Activated CD8-positive, alpha-beta T cell treated with anti-CD3 and anti-CD28 coated beads for 36 hours (primary cell): ENCODE measurements at regions not wholly inside any gene's neighbourhood (a gene's known extent, or its start where the extent isn't known, plus 50 kb on each side); places are given as distances from the start of the nearest gene placed in this dataset.

Source experiments
- ATAC-seq: fragments of 200-7000 bp; cut with Tn5 transposase; one replicate; pipeline ENCODE4 v1.10.0; 2021; ENCODE audit warnings: mild to moderate bottlenecking, moderate library complexity
- CTCF ChIA-PET: fragments of 350-600 bp; sonication (Branson Sonifier 250); formaldehyde crosslinking; loops from one replicate; lab custom pipeline; 2021; ENCODE audit warnings: antibody characterized with exemption; lab: Charles Lee
- POLR2A ChIA-PET: fragments of 350-600 bp; sonication (Branson Sonifier 250); formaldehyde crosslinking; loops from one replicate; lab custom pipeline; 2021; ENCODE audit warnings: antibody characterized with exemption; lab: Charles Lee
- DNase-seq: peaks from one replicate; pipeline ENCODE4 v3.0.0-alpha.2; 2020
- H3K27ac Mint-ChIP-seq: one replicate; pipeline ENCODE4 v1.8.0; 2021; ENCODE audit warnings: mild to moderate bottlenecking, mixed read lengths
- H3K27me3 Mint-ChIP-seq: one replicate; pipeline ENCODE4 v1.8.0; 2021; ENCODE audit warnings: mixed read lengths
- H3K36me3 Mint-ChIP-seq: one replicate; pipeline ENCODE4 v1.8.0; 2021; ENCODE audit warnings: low read depth, mixed read lengths
- H3K4me1 Mint-ChIP-seq: one replicate; pipeline ENCODE4 v1.8.0; 2021; ENCODE audit warnings: low read depth, mixed read lengths
- H3K4me3 Mint-ChIP-seq: one replicate; pipeline ENCODE4 v1.8.0; 2021; ENCODE audit warnings: mild to moderate bottlenecking, moderate library complexity, mixed read lengths
- H3K9me3 Mint-ChIP-seq: one replicate; pipeline ENCODE4 v1.8.0; 2021; ENCODE audit warnings: mixed read lengths
- intact Hi-C: fragments of 100-400 bp; cut with micrococcal nuclease; formaldehyde crosslinking; loops from one replicate; pipeline ENCODE4 v1.10.0; 2022
- TF ChIP-seq, protein P1 (sequence below): fragments of 200-600 bp; IDR thresholded peaks from one replicate; pipeline ENCODE4 v1.8.0; 2022; ENCODE audit warnings: antibody characterized with exemption, mild to moderate bottlenecking

DNA sequence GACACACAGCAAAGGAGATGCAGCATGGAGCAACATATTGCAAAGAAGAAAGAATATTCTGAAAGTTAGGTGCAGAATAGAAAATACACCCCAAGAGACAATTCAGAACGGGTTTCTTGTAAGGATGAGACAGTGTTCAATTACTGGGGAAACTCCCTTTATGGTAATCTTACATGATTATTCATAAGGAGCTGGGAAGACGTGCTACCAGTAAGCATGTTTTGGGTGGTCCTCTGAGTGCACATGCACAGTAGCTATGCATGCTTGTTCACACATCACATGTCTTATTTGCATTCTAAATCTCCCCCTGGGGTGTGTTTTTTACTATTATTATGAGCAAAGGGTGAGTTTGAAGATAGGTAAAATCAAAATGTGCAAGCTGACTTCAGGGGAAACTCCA is 1448.8 kb downstream of the TECRL start:
- intact Hi-C loops, result no loop called here
- H3K9me3 Mint-ChIP-seq, result peaks cover 3% of the 10 kb centered on the region
- CTCF ChIA-PET, result no interaction called here
- no peak for ATAC-seq
- H3K36me3 Mint-ChIP-seq, result no peaks in the 10 kb centered on the region
- DNase-seq, result no peak
- H3K27ac Mint-ChIP-seq, result no peak overlapping the region
- no peaks in the 10 kb centered on the region for H3K27me3 Mint-ChIP-seq
- TF ChIP-seq, protein P1, sequence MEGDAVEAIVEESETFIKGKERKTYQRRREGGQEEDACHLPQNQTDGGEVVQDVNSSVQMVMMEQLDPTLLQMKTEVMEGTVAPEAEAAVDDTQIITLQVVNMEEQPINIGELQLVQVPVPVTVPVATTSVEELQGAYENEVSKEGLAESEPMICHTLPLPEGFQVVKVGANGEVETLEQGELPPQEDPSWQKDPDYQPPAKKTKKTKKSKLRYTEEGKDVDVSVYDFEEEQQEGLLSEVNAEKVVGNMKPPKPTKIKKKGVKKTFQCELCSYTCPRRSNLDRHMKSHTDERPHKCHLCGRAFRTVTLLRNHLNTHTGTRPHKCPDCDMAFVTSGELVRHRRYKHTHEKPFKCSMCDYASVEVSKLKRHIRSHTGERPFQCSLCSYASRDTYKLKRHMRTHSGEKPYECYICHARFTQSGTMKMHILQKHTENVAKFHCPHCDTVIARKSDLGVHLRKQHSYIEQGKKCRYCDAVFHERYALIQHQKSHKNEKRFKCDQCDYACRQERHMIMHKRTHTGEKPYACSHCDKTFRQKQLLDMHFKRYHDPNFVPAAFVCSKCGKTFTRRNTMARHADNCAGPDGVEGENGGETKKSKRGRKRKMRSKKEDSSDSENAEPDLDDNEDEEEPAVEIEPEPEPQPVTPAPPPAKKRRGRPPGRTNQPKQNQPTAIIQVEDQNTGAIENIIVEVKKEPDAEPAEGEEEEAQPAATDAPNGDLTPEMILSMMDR, result no peak
- no peak overlapping the region for H3K4me3 Mint-ChIP-seq
- POLR2A ChIA-PET, result no interaction called here
- H3K4me1 Mint-ChIP-seq, result no peaks in the 10 kb centered on the region

DNA sequence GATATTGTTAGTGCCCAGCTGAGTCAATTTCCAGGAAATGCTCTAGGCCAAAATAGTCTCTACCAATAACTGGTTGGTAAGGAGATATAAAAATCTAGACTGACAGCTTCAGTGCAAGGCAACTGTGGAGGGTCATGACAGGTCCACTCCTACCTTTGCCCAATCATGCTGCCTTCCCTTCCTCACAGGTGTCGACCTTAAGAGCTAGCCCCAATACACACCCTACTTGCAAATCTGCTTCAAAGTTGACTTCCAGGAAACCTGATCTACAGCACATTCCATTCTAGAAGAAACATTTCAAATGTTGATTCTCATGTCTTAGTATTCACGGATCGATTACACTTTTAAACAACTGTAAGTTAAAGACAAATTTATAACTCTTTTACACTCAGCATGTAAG is 1455.5 kb downstream of the TECRL start:
- intact Hi-C loops, result no loop called here
- no peak for ATAC-seq

DNA sequence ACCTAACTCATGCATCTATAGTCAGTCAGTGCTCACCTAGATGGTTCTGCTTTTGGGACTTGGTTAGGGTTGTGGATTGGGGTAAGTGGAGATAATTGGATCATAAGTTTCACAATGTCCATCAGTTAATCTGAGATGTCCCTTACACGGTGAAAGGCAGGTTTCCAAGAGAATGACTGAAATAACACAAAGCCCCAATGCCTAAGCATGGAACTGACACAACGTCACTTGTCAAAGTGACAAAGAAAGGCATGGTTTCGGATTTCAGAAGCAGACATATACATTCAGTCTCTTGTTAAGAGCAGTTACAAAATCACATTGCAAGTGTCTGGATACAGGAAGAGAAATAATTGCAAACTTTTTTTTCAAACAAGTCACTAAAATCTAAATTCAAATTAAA is 1456.9 kb downstream of the TECRL start:
- no peak overlapping the region for H3K4me3 Mint-ChIP-seq
- H3K4me1 Mint-ChIP-seq, result no peaks in the 10 kb centered on the region

More for the DNA sequence above, 1455.5 kb downstream of the TECRL start:
- peaks cover 9% of the 10 kb centered on the region for H3K9me3 Mint-ChIP-seq
- no peaks in the 10 kb centered on the region for H3K27me3 Mint-ChIP-seq
- H3K36me3 Mint-ChIP-seq, result no peaks in the 10 kb centered on the region
- no peak for DNase-seq
- TF ChIP-seq, protein P1, result no peak
- H3K4me1 Mint-ChIP-seq, result no peaks in the 10 kb centered on the region
- ChIA-PET POLR2A (no interaction called here), CTCF (no interaction called here)
- no peak overlapping the region for H3K27ac Mint-ChIP-seq
- no peak overlapping the region for H3K4me3 Mint-ChIP-seq

DNA sequence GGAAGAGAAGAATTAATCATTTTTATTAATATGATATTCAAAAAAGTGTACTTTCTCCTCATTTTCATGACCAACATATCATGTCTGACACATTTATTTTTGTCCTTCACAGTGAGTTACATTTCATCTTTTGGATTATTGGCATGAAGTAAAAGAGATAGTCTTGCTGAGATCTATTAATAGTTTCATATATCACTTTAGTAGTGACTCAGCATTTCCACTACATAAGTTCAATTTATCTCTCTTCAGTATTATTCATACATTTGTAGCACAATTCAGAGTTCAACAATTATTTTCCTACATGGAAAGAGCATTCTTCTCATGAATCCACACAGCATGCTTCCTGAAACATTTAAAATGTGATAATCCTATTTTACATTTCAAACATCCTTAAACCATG is 1461.1 kb downstream of the TECRL start:
- TF ChIP-seq, protein P1, result no peak
- no peaks in the 10 kb centered on the region for H3K4me1 Mint-ChIP-seq
- CTCF ChIA-PET, result no interaction called here
- DNase-seq (no peak), ATAC-seq (no peak)
- no peaks in the 10 kb centered on the region for H3K36me3 Mint-ChIP-seq
- H3K9me3 Mint-ChIP-seq, result peaks cover 16% of the 10 kb centered on the region
- H3K4me3 Mint-ChIP-seq, result no peak overlapping the region
- intact Hi-C loops, result no loop called here
- H3K27me3 Mint-ChIP-seq, result no peaks in the 10 kb centered on the region
- no peak overlapping the region for H3K27ac Mint-ChIP-seq
- POLR2A ChIA-PET, result no interaction called here

More for the DNA sequence above, 1456.9 kb downstream of the TECRL start:
- H3K27me3 Mint-ChIP-seq, result no peaks in the 10 kb centered on the region
- TF ChIP-seq, protein P1, result no peak
- no peak overlapping the region for H3K27ac Mint-ChIP-seq
- H3K9me3 Mint-ChIP-seq, result peaks cover 9% of the 10 kb centered on the region
- ChIA-PET CTCF (no interaction called here), POLR2A (no interaction called here)
- DNase-seq (no peak), ATAC-seq (no peak)
- intact Hi-C loops, result no loop called here
- no peaks in the 10 kb centered on the region for H3K36me3 Mint-ChIP-seq

DNA sequence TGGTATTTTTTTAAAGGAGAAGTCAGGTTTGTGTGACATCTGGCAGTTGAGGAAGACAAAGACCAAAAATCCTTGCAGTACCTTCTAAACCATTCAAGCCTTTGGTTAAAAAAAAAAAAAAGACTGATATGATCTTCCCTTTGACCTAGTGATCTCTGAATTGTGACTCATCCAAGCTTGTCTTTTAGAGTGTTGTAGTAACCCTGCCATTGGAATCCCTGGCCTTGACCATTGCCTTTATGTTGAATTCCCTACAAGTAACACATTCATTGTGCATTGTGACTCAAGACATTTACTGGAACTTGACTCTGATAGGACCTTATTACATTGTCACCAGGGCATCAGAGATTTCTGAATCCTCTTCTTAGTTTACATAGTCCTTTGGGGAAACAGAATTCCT is 1469.0 kb downstream of the TECRL start:
- TF ChIP-seq, protein P1, result no peak
- CTCF ChIA-PET, result no interaction called here

More for the DNA sequence above, 1469.0 kb downstream of the TECRL start:
- POLR2A ChIA-PET, result no interaction called here
- Mint-ChIP-seq H3K36me3 (no peaks in the 10 kb centered on the region), H3K27ac (no peak overlapping the region), H3K4me1 (no peaks in the 10 kb centered on the region), H3K9me3 (peaks cover 23% of the 10 kb centered on the region), H3K4me3 (no peak overlapping the region), H3K27me3 (no peaks in the 10 kb centered on the region)
- DNase-seq (no peak), ATAC-seq (no peak)
- intact Hi-C loops, result no loop called here
